Parathyroid adenoma (tissue), 2 donors: ENCODE measurements at regions not wholly inside any gene's neighbourhood (a gene's known extent, or its start where the extent isn't known, plus 50 kb on each side); places are given as distances from the start of the nearest gene placed in this dataset.

Source experiments
- H2AFZ ChIP-seq: fragments of 300-600 bp; sonication (generic); one replicate; pipeline ENCODE4 v1.7.0; 2017; ENCODE audit warnings: antibody characterized with exemption, mild to moderate bottlenecking
- H3K27ac ChIP-seq: fragments of 300-600 bp; sonication (generic); one replicate; pipeline ENCODE4 v1.7.0; 2017
- H3K27me3 ChIP-seq: fragments of 300-600 bp; sonication (generic); one replicate; pipeline ENCODE4 v1.7.0; 2017; ENCODE audit warnings: low read length; ENCODE audit not compliant: control insufficient read depth, insufficient read depth
- H3K36me3 ChIP-seq: fragments of 300-600 bp; sonication (generic); one replicate; pipeline ENCODE4 v1.7.0; 2017; ENCODE audit warnings: low read length; ENCODE audit not compliant: control insufficient read depth, insufficient read depth
- H3K4me1 ChIP-seq: fragments of 300-600 bp; sonication (generic); one replicate; pipeline ENCODE4 v1.7.0; 2017; ENCODE audit warnings: control low read depth
- H3K4me2 ChIP-seq: fragments of 300-600 bp; sonication (generic); one replicate; pipeline ENCODE4 v1.7.0; 2017; ENCODE audit warnings: low read length
- H3K4me3 ChIP-seq: fragments of 300-600 bp; sonication (generic); one replicate; pipeline ENCODE4 v1.7.0; 2017; ENCODE audit warnings: low read depth, low read length
- H3K79me2 ChIP-seq: fragments of 300-600 bp; sonication (generic); one replicate; pipeline ENCODE4 v1.7.0; 2017; ENCODE audit warnings: control low read depth
- H3K9ac ChIP-seq: fragments of 300-600 bp; sonication (generic); one replicate; pipeline ENCODE4 v1.7.0; 2017; ENCODE audit warnings: mild to moderate bottlenecking
- H3K9me3 ChIP-seq: fragments of 300-600 bp; sonication (generic); one replicate; pipeline ENCODE4 v1.7.0; 2017; ENCODE audit warnings: low read length; ENCODE audit not compliant: control insufficient read depth
- CTCF ChIP-seq: fragments of 300-600 bp; sonication (generic); IDR thresholded peaks from one replicate; pipeline ENCODE4 v1.7.0; 2017; ENCODE audit warnings: antibody characterized with exemption, mild to moderate bottlenecking
- donor health status: primary hyperparathyroidism.

DNA sequence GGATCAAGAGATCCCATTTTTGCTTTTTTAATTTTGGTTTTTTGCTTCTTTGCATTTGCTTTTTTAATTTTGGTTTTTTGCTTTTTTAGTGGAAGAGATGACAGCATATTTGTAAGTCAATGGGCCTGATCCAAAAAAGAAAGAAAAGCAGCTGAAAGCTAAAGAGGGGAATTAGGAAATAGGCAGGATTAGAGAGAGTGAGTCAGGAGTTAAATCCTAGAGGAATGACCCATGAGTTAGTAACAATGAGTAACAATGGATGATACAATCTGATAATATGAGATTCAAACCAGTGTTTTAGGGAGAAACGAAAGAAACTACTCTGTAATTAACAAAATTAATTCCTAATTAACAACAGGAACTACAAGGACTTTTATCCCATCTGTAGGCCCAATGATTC, 111.2 kb upstream of the SGCG start:
- Histone ChIP-seq H3K9me3 (no peaks in the 10 kb centered on the region), H3K27ac (no peak overlapping the region), H3K4me1 (no peaks in the 10 kb centered on the region), H3K4me3 (no peak overlapping the region), H3K27me3 (no peaks in the 10 kb centered on the region), H3K4me2 (no peak overlapping the region), H3K36me3 (no peaks in the 10 kb centered on the region), H2AFZ (no peak overlapping the region), H3K79me2 (no peaks in the 10 kb centered on the region), H3K9ac (no peak overlapping the region)
- no peak for TF ChIP-seq CTCF

DNA sequence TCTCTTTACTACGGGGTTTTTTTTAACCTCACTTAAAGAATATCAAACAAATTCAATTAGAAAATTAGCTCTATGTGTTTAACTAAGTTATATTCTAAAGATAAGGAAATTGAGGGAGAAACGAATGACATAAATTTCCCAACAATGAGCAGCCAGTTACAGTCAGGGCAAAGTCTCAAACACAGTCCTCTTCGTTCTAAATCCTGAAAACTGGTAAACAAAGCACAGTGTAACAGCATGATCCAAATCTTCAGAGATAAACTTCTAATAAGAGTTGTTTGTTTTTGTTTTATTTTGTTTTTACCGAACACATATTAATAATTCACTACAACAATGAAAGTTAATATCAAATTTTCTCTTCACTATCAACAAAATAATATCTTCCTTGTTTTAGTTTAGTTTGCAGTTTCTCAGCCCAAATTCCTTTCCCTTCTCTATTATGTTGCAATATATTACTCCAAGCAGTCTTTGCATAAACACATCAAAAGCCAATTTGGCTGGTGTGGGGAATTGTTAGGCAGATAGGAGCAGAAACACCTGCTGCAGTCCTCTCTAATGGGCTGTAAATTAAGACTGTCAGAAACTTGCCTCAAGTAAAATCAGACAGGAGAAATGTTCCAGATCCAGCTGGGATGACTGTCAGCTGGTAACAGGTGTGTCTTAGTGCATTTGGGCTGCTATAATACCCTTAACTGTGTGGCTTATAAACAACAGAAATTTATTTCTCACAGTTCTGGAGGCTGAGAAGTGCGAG, 106.5 kb upstream of the SGCG start:
- no peak overlapping the region for H3K9ac ChIP-seq
- H3K4me2 ChIP-seq: no peak overlapping the region
- no peak overlapping the region for H3K27ac ChIP-seq
- H3K4me1 ChIP-seq: no peaks in the 10 kb centered on the region
- no peak for TF ChIP-seq CTCF
- no peaks in the 10 kb centered on the region for H3K36me3 ChIP-seq
- no peaks in the 10 kb centered on the region for H3K79me2 ChIP-seq
- H2AFZ ChIP-seq: no peak overlapping the region
- no peaks in the 10 kb centered on the region for H3K9me3 ChIP-seq
- no peaks in the 10 kb centered on the region for H3K27me3 ChIP-seq
- H3K4me3 ChIP-seq: no peak overlapping the region

- no peaks in the 10 kb centered on the region for H3K4me1 ChIP-seq
- no peak for TF ChIP-seq CTCF
- no peak overlapping the region for H3K27ac ChIP-seq
- no peaks in the 10 kb centered on the region for H3K79me2 ChIP-seq
- no peak overlapping the region for H2AFZ ChIP-seq
- no peaks in the 10 kb centered on the region for H3K36me3 ChIP-seq
- no peak overlapping the region for H3K9ac ChIP-seq
- no peak overlapping the region for H3K4me3 ChIP-seq
- no peaks in the 10 kb centered on the region for H3K9me3 ChIP-seq
- H3K4me2 ChIP-seq: no peak overlapping the region
- no peaks in the 10 kb centered on the region for H3K27me3 ChIP-seq
Measured at GRCh38 chr13:23081220-23081619, 99.6 kb upstream of the SGCG start.

- no peak for TF ChIP-seq CTCF
- Histone ChIP-seq H3K4me3 (no peak overlapping the region), H3K36me3 (no peaks in the 10 kb centered on the region), H3K9ac (no peak overlapping the region), H3K4me1 (no peaks in the 10 kb centered on the region), H3K79me2 (no peaks in the 10 kb centered on the region), H3K27me3 (no peaks in the 10 kb centered on the region), H3K27ac (no peak overlapping the region), H2AFZ (no peak overlapping the region), H3K4me2 (no peak overlapping the region), H3K9me3 (no peaks in the 10 kb centered on the region)
Measured at GRCh38 chr13:23081901-23082300, 98.9 kb upstream of the SGCG start.

DNA sequence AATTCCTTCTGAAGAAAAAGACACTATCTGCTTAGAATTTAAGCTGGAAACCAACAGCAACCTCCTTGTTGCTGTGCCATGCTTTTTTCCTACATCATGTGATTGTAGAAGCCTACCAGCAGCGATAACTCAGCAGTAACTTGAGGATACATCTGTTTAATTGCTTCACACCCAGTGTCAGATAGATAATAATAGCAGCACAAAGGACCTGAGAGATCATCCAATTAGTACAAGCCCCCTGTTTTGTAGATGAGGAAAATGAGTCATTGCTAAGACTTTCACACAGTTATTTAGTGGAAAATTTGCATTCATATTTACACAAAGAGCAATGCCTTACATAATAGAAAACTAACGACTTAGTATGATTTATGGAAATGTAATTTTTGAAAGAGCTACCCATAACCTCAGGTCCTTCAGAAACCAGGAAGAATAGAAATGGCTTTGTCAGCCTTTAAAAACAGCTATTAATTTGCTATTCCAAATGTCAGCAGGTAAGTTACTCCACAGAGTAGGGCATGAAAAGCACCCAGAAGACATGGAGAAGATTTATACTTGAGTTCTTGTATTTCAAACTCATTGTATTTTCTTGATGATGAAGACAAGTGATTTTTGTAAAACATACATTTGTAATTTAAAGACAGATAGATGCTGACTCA, 93.7 kb upstream of the SGCG start:
- H3K27ac ChIP-seq: no peak overlapping the region

More for the DNA sequence above, 93.7 kb upstream of the SGCG start:
- H3K4me2 ChIP-seq: no peak overlapping the region
- no peak overlapping the region for H2AFZ ChIP-seq
- H3K9me3 ChIP-seq: no peaks in the 10 kb centered on the region
- H3K4me3 ChIP-seq: no peak overlapping the region
- TF ChIP-seq CTCF: no peak
- H3K36me3 ChIP-seq: no peaks in the 10 kb centered on the region
- H3K27me3 ChIP-seq: no peaks in the 10 kb centered on the region
- H3K4me1 ChIP-seq: no peaks in the 10 kb centered on the region
- no peaks in the 10 kb centered on the region for H3K79me2 ChIP-seq
- H3K9ac ChIP-seq: no peak overlapping the region
